Choroid plexus epithelial cell (primary cell): ENCODE measurements at regions not wholly inside any gene's neighbourhood (a gene's known extent, or its start where the extent isn't known, plus 50 kb on each side); places are given as distances from the start of the nearest gene placed in this dataset.
"Not testable (repeated sequence)": the region's sequence is repeated elsewhere in the genome, so short reads cannot be mapped to it uniquely, and the experiment has no call there.

ENCODE experiments used
- DNase-seq: peaks from one replicate; pipeline ENCODE4 v3.0.0-alpha.2; 2010; ENCODE audit warnings: low read depth
- H3K4me3 ChIP-seq: 2 replicates; pipeline ENCODE4 v1.5.1; 2011; ENCODE audit warnings: low read depth, mild to moderate bottlenecking, control low read depth, low read length, moderate library complexity
- TF ChIP-seq, protein P1 (sequence below): conservative IDR thresholded peaks from 2 replicates; pipeline ENCODE4 v1.5.1; 2011; ENCODE audit warnings: low read depth, mild to moderate bottlenecking, control low read depth, inconsistent platforms, low read length, moderate library complexity

DNA sequence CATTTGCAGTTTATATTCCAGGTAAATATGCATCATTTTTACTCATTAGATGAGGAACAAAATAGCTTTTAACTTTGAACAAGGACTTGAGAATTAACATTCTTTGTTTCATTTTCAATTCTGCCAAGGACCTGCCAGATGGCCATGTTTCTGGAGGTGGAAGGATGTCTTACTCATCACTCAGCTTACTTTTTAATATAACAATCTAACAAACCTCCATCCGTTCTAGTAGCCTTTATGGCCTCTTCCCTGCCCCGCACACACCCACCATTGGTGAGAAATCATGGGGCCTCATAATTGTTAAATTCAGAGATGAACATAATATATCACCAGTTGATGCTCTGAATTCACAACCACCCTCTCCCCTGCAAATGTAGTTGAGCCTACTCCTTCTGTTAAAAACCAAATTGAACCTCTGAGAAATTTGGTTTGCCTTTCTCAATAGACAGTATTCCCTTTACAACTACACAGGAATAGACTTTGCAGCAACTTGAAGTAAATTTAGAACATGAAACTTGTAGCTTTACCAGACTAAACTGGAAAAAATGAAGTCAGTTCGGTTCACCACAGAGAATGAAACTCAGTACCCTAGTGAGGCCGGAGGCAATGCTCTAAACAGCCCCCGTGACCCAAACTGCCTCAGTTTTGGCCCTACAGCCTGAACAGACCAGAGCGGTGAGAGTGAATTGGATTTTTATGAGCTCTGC, 50.1 kb upstream of the ACSL4 start:
- H3K4me3 ChIP-seq, result no peak overlapping the region
- TF ChIP-seq, protein P1, sequence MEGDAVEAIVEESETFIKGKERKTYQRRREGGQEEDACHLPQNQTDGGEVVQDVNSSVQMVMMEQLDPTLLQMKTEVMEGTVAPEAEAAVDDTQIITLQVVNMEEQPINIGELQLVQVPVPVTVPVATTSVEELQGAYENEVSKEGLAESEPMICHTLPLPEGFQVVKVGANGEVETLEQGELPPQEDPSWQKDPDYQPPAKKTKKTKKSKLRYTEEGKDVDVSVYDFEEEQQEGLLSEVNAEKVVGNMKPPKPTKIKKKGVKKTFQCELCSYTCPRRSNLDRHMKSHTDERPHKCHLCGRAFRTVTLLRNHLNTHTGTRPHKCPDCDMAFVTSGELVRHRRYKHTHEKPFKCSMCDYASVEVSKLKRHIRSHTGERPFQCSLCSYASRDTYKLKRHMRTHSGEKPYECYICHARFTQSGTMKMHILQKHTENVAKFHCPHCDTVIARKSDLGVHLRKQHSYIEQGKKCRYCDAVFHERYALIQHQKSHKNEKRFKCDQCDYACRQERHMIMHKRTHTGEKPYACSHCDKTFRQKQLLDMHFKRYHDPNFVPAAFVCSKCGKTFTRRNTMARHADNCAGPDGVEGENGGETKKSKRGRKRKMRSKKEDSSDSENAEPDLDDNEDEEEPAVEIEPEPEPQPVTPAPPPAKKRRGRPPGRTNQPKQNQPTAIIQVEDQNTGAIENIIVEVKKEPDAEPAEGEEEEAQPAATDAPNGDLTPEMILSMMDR, result no peak

DNA sequence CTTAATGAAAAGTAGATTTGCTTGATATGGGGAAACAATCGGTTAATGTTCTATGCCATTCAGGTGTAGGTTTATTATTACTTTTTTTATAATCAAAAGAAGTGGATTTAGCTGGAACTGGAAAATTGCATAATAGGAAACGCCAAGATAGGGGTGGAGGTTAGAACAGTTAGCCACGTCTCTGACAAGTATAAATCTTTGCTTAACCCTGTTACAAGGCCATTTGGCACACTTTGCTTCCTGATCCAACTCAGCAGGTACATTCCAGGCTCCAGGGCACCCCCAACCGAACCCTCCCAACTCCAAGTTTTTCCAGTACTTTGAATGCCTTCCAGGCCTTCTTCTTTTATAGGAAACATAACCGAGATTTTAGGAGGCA, 50.6 kb upstream of the ACSL4 start:
- DNase-seq, result peak; percentile 5
- H3K4me3 ChIP-seq, result no peak overlapping the region
- TF ChIP-seq, protein P1, result no peak

More for the DNA sequence above, 50.1 kb upstream of the ACSL4 start:
- DNase-seq, result peak; percentile 20

DNA sequence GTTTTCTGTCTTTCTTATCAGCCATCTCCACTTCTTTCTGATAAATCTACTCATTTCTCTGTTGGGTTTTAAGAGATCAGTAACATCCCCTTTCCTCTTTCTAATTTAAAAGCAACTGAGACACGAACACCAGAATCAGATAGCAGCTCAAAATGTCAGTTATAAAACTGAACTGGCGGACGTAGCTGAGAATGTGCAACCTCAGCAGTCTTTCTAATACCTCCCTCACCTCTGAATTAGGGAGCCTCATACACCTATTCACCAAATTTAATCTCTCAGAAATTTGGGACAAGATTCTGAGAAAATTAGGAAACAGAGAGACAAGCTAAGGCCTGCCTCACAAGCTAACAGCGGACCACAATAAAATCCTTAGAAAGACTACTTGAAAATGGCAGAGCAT, 52.0 kb upstream of the ACSL4 start:
- H3K4me3 ChIP-seq, result no peak overlapping the region
- DNase-seq, result no peak
- TF ChIP-seq, protein P1, result no peak

DNA sequence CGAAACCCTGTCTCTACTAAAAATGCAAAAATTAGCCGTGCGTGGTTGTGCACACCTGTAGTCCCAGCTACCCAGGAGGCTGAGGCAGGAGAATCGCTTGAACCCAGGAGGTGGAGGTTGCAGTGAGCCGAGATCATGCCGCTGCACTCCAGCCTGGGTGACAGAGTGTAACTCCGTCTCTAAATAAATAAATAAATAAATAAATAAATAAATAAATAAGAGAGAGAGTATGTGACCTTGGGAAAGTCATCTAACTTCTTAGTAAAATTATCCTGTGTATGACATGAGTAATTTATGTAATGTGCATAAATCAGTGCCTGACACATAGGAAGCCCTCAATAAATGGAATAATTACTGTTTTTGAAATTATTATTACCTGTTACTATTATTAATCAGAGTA, 57.5 kb upstream of the ACSL4 start:
- not testable (repeated sequence) for H3K4me3 ChIP-seq, DNase-seq

DNA sequence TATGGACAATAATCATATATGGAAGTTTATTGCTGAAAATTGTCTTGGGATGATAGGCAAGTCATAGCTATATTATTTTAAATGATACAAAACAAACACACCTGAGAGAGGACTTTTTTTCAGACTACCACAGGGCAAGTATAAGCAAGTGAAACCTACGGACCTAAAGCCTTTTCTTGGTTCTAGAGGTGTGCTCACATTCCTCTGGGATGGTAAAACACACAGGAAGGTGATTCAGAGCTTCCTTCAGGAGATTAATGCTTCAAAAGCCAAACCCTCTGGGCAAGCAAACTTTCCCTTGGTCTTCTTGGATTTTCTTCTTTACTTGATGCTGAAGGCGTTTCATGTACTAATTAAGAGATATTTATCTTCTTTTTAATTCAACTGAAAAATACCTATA, 60.1 kb upstream of the ACSL4 start:
- TF ChIP-seq, protein P1, result no peak
- H3K4me3 ChIP-seq, result no peak overlapping the region
- DNase-seq, result no peak

DNA sequence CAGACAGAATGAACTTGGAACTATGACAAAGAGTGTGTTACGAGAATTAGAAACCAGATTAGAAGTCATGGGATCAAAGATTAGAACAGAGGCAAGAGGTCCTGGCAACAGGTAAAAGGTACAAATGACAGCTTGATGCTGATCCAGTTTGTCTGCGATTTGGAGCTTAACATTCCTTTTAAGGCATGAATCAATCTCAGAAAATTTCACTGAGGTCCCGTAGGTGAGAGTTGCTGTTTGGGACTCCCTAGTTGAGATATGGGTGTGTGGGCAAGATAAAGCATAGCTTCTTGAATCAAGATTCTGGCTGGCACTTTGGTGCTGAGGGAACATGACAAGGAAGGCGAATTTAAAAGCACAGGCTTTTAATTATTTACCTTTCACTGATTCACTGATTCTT, 62.6 kb upstream of the ACSL4 start:
- TF ChIP-seq, protein P1, result no peak
- no peak for DNase-seq
- H3K4me3 ChIP-seq, result no peak overlapping the region

DNA sequence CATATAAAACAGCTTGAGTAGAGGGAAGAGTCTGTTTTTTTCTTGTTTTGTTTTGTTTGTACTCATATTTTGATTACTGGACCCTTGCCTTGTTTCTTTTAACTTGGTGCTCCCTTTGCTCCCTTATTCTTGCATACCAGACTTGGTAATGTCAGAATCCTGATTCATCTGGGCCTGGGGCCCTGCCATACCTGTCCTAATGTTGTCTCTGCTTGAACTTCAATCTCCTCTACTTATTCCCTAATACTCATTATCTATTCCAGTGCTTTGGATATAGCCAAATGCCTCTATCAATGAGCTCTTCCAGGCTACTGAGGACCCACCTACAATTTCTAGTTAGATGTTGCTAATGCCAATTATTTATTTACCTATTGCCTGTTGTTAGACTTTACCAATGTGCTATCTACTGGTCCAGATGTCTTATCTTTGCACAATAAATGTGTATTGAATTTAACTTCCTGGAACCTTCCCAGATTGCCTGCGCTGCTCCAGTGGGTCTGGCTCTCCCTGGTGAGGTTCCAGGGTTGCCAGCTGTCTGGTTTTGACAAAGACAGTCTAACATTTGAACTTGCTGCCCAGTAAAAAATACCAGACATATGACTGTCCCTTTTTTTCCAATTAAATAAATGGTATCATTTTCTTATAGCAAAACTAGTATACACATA, 64.4 kb upstream of the ACSL4 start:
- TF ChIP-seq, protein P1, result no peak
- no peak overlapping the region for H3K4me3 ChIP-seq
- no peak for DNase-seq
